ENCODE measurements at regions not wholly inside any gene's neighbourhood (a gene's known extent, or its start where the extent isn't known, plus 50 kb on each side); places are given as distances from the start of the nearest gene placed in this dataset.

DNA sequence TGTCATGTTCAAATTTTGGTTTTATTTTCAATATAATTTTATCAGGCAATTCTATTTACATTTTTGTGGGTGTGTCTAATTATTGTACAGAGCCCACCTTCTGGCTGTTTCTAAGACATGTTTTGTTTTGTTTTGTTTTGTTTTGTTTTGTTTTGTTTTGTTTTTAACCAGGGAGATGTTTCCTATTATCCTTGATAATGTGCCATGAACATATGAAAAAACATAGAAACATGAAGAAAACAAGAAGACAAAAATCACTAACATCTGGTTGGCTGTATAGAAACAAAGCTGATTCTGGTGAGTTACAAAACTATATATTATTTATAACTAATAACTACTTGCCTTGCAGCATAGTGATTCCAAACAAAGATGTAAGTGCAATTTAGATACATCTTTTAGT lies 128.1 kb upstream of the TRPC4 start:
- Histone ChIP-seq H3K27me3 (no peaks in the 10 kb centered on the region), H3K4me3 (no peak overlapping the region), H3K9me3 (no peaks in the 10 kb centered on the region), H3K27ac (no peak overlapping the region), H3K36me3 (no peaks in the 10 kb centered on the region), H3K4me1 (ENCODE audit: insufficient read depth) (no peaks in the 10 kb centered on the region)
- intact Hi-C loops (cut with DNase I), result no loop called here
- DNase-seq, result no peak
- TF ChIP-seq POLR2A (IDR thresholded peaks at IDR 0.05) (no peak), EP300 (IDR thresholded peaks at IDR 0.05) (no peak)
- TF ChIP-seq, protein P1, sequence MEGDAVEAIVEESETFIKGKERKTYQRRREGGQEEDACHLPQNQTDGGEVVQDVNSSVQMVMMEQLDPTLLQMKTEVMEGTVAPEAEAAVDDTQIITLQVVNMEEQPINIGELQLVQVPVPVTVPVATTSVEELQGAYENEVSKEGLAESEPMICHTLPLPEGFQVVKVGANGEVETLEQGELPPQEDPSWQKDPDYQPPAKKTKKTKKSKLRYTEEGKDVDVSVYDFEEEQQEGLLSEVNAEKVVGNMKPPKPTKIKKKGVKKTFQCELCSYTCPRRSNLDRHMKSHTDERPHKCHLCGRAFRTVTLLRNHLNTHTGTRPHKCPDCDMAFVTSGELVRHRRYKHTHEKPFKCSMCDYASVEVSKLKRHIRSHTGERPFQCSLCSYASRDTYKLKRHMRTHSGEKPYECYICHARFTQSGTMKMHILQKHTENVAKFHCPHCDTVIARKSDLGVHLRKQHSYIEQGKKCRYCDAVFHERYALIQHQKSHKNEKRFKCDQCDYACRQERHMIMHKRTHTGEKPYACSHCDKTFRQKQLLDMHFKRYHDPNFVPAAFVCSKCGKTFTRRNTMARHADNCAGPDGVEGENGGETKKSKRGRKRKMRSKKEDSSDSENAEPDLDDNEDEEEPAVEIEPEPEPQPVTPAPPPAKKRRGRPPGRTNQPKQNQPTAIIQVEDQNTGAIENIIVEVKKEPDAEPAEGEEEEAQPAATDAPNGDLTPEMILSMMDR (IDR thresholded peaks at IDR 0.05), result no peak

DNA sequence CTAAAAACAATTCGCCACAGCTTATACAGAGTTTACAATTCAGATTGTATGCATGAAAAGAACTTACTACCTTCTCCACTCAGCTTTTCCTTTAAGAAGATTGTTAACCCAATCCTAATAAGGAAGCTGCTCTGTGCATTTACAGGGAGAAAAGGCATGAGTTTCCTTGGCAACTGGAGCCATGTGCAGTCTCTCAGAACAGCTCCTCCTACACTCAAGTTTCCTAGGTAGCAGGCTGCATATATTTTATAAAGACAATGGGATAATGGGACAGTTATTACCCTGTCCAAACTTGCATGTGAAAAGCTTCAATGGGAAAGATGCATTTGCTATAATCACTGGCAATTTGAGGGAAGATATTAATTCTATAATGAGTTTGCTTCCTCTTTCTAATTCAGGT lies 125.5 kb upstream of the TRPC4 start:
- 0% methylated on average over 1 of the region's 1 CpG for WGBS, 3 donors
- Histone ChIP-seq H3K4me1 (ENCODE audit: insufficient read depth) (no peaks in the 10 kb centered on the region), H3K36me3 (no peaks in the 10 kb centered on the region), H3K4me3 (no peak overlapping the region), H3K27me3 (no peaks in the 10 kb centered on the region), H3K27ac (no peak overlapping the region), H3K9me3 (no peaks in the 10 kb centered on the region)
- no peak for DNase-seq
- intact Hi-C loops (cut with DNase I), result no loop called here
- TF ChIP-seq POLR2A (IDR thresholded peaks at IDR 0.05), result no peak
- TF ChIP-seq, protein P1 (IDR thresholded peaks at IDR 0.05), result no peak
- TF ChIP-seq EP300 (IDR thresholded peaks at IDR 0.05), result no peak

DNA sequence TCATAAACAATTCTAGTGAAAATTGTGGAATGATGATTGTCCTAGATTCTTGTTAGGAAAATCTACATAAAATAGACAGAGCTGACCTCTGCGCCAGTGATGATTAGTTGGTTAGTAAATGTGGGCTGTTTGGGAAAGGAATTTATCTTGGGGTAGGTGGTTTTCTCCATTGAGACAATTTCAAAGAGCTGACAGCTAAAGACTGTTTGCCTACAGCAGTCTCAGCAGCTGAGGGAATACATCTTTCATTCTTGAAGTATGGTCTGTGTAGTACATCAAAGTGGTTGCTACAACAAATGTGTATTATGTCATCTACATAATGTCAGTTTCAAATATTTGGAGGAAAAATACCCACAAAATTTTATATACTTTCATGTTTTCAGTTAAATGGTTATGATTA lies 117.2 kb upstream of the TRPC4 start:
- Histone ChIP-seq H3K36me3 (no peaks in the 10 kb centered on the region), H3K27me3 (no peaks in the 10 kb centered on the region), H3K9me3 (no peaks in the 10 kb centered on the region), H3K27ac (no peak overlapping the region), H3K4me3 (no peak overlapping the region), H3K4me1 (ENCODE audit: insufficient read depth) (no peaks in the 10 kb centered on the region)
- WGBS, 3 donors, result 95 to 98% (median 96%) methylated on average over 1 of the region's 1 CpG
- DNase-seq, result no peak
- TF ChIP-seq POLR2A (IDR thresholded peaks at IDR 0.05) (no peak), EP300 (IDR thresholded peaks at IDR 0.05) (no peak)
- TF ChIP-seq, protein P1 (IDR thresholded peaks at IDR 0.05), result no peak
- intact Hi-C loops (cut with DNase I), result no loop called here

DNA sequence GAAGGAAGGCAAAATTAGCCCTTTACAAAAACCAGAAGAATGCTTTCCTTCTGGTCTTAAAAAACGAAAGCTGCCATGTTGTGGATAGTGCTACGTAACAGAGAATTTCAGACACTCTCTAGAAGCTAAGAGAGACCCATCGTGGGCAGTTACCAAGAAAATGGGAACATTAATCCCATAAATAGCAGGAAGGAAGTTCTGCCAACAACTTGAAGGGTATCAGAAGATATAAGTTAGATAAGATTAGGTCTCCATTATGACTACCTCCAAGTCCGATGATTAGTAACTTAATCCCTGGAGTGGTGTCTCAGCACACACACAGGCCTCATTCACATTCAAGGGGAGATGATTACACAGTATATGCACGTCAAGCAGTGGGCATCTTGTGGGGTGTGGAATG lies 115.7 kb upstream of the TRPC4 start:
- Histone ChIP-seq H3K4me3 (no peak overlapping the region), H3K4me1 (ENCODE audit: insufficient read depth) (no peaks in the 10 kb centered on the region), H3K36me3 (no peaks in the 10 kb centered on the region), H3K27me3 (no peaks in the 10 kb centered on the region), H3K27ac (no peak overlapping the region), H3K9me3 (no peaks in the 10 kb centered on the region)
- no peak for TF ChIP-seq EP300 (IDR thresholded peaks at IDR 0.05)
- TF ChIP-seq POLR2A (IDR thresholded peaks at IDR 0.05), result no peak
- TF ChIP-seq, protein P1 (IDR thresholded peaks at IDR 0.05), result no peak
- intact Hi-C loops (cut with DNase I), result no loop called here
- 92 to 94% (median 92%) methylated on average over 5 of the region's 5 CpGs for whole genome bisulfite sequencing, 3 donors
- DNase-seq, result no peak

DNA sequence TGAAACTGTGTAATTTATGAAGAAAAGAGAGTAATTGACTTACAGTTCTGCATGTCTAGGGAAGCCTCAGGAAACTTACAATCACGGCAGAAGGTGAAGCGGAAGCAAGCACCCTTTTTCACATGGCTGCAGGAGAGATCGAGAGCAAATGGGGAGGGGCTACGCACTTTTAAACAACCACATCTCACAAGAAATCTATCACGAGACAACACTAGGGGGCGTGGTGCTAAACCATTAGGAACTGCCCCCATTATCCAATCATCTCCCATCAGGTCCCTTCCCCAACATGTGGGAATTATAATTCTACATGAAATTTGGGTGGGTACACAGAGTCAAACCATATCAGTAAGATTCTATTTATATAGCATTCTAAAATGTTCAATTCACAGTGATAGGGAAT lies 114.8 kb upstream of the TRPC4 start:
- H3K4me1 ChIP-seq (ENCODE audit: insufficient read depth), result no peaks in the 10 kb centered on the region
- intact Hi-C loops (cut with DNase I), result no loop called here

More for the DNA sequence above, 114.8 kb upstream of the TRPC4 start:
- Histone ChIP-seq H3K4me3 (no peak overlapping the region), H3K27ac (no peak overlapping the region), H3K27me3 (no peaks in the 10 kb centered on the region), H3K36me3 (no peaks in the 10 kb centered on the region), H3K9me3 (no peaks in the 10 kb centered on the region)
- 83 to 91% (median 87%) methylated on average over 6 of the region's 6 CpGs for WGBS, 3 donors
- TF ChIP-seq, protein P1 (IDR thresholded peaks at IDR 0.05), result no peak
- no peak for TF ChIP-seq POLR2A (IDR thresholded peaks at IDR 0.05)
- TF ChIP-seq EP300 (IDR thresholded peaks at IDR 0.05), result no peak
- DNase-seq, result no peak
